Astrocyte (in vitro differentiated cells and primary cell): ENCODE measurements at regions not wholly inside any gene's neighbourhood (a gene's known extent, or its start where the extent isn't known, plus 50 kb on each side); places are given as distances from the start of the nearest gene placed in this dataset.

Experiments
- EZH2 ChIP-seq: IDR thresholded peaks from 2 replicates; pipeline ENCODE4 v1.6.1; 2012; ENCODE audit warnings: mild to moderate bottlenecking, low read length, inconsistent platforms; ENCODE audit not compliant: insufficient read depth
- TF ChIP-seq, protein P1 (sequence below): IDR thresholded peaks from 2 replicates; pipeline ENCODE4 v1.5.1; 2011; ENCODE audit warnings: low read depth, mild to moderate bottlenecking, inconsistent platforms, low read length, moderate library complexity; ENCODE audit not compliant: insufficient read depth

DNA sequence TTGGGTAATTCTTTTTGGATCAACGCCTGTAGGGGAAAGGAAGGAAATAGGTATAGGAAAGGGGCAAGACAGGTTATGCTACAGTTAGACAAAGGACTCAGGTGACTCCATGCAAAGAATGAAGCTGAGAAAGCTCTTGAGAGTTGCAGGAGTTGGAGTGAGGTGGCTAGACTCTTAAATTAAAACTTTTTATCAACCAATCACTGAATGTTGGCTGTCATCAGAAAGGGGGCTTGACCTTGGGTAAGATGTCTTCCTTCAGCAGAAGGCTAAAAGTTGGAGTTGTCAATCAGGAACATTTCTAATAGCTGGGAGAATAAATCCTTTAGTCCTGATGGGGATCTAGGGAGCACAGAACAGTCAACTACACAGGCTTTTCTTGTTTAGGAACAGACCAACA, 595.4 kb downstream of the SLC16A7 start:
- TF ChIP-seq, protein P1, sequence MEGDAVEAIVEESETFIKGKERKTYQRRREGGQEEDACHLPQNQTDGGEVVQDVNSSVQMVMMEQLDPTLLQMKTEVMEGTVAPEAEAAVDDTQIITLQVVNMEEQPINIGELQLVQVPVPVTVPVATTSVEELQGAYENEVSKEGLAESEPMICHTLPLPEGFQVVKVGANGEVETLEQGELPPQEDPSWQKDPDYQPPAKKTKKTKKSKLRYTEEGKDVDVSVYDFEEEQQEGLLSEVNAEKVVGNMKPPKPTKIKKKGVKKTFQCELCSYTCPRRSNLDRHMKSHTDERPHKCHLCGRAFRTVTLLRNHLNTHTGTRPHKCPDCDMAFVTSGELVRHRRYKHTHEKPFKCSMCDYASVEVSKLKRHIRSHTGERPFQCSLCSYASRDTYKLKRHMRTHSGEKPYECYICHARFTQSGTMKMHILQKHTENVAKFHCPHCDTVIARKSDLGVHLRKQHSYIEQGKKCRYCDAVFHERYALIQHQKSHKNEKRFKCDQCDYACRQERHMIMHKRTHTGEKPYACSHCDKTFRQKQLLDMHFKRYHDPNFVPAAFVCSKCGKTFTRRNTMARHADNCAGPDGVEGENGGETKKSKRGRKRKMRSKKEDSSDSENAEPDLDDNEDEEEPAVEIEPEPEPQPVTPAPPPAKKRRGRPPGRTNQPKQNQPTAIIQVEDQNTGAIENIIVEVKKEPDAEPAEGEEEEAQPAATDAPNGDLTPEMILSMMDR, result no peak
- TF ChIP-seq EZH2, result no peak
